SIG-M5 treated with dmso at 0.1 percent for 504 hours (cell line): ENCODE measurements at regions not wholly inside any gene's neighbourhood (a gene's known extent, or its start where the extent isn't known, plus 50 kb on each side); places are given as distances from the start of the nearest gene placed in this dataset.

Source experiments
- DNase-seq: peaks from one replicate; lab custom pipeline; 2025; ENCODE audit not compliant: unreplicated experiment; lab: John Stamatoyannopoulos, UW

DNA sequence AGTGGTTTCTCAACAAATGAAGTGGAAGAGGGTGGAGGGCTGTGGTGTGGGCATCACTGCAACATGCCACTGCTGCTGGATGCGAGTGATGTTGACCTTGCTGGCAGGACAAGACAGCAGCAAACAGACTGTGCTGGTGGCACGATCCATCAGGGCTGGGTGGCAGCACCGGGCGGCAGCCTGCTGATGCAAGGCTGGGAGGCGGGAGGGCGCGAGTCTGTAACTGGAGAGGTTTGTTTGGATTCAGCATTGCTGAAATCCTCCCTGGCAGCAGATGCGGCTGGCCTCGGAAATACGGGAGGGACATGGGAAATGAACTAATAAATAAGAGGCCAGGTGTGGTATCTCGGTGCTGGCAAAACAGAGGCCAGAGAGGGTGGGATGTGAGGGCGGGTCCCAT lies 224.2 kb downstream of the ENGASE start:
- no peak for DNase-seq

DNA sequence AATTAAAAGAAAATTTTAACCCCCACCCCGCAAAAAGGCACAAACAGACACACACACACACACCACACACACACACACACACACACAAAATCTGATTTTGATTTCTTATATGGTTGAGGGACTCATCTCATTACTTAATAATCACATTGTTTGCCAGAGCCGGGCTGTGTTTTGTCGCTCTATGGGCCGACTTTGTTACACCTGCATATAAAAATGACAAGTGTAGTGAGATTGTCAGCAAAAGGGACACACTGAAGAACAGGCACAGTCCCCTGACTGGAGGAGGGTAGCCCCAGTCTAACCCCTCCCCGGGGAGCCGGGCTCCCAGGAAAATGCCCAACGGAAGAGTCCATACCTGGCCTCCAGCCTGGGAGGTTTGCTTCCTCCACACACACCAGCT lies 221.6 kb downstream of the ENGASE start:
- DNase-seq = no peak

DNA sequence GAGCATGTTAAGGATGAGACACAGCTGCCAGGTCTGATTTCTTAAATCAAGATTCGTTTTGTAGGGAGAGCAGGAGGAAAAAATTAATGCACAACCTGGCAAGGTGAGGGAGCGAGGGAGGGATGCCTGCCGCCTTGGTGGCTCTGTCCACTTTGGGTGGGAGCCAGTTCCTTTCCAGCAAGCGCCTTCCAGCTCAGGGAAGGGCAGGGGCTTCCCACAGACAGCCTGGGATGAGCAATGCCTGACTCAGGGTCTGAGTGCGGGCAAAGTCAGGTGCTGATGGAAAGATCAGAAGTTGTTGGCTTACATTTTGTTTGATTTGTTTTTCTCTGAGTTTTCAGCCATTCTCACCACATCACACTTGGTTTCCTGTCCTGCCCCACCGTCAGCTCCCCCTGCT lies 220.7 kb downstream of the ENGASE start:
- DNase-seq = no peak

DNA sequence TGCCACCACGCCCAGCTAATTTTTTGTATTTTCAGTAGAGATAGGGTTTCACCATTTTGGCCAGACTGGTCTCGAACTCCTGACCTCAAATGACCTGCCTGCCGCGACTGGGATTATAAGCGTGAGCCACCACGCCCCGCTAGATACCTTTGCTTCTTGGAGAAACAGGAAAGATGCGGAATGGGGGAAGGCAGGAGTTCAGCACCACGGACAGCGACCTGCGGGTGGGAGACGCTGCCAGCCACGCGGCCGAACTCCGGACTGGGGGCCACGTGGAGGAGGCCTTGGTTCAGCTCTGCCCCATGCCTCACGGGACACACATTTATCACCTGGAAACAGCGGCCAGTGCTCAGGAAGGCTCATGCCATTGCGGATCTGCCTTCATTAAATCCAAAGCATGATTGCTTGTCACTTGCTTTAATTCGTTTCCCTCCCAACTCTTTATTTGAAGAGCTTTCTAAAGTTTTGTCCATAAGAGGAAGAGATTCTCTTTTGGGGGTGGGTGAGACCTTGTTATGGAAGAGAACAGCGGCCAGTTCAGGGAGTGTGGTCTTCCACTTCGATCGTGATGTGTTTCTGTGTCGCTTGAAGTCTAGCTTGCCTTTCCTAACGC lies 219.9 kb downstream of the ENGASE start:
- DNase-seq = no peak

DNA sequence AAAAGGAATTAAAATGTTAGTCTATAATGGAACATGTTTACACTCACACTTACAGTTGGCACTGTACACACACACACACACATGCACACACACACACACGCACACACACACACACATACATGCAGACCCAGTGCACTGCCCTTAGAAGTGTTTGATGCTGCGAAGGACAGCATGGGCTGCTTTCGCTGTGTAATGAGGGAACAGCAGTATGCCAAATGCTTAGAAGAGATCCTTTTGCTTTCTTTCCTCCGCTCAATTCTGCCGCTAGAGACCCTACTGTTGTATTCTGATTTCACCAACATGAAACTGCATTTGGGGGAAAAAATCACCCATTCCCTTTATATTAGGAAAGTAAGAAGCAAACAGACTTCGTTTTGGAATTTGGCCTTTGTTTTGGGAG lies 217.9 kb downstream of the ENGASE start:
- DNase-seq = no peak

DNA sequence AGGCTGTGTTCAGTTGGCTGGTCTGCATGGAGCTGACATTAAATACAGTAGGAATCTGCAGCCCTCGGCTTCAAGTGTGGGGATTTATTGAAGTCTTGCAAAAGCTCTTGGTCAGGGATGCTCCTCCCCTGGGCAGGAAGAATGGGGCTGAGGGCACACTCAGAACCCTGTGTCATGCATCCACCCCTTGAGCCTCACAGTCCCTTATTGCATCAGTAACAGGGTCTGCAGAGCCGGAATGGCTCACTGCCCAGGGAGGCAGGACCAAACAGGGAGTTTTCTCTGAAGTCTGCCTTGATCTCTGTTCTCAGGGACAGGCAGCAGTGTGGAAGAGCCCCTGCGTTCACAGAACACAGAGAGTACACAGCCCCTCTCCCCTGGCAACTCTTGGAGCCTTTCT lies 216.8 kb downstream of the ENGASE start:
- DNase-seq = no peak

DNA sequence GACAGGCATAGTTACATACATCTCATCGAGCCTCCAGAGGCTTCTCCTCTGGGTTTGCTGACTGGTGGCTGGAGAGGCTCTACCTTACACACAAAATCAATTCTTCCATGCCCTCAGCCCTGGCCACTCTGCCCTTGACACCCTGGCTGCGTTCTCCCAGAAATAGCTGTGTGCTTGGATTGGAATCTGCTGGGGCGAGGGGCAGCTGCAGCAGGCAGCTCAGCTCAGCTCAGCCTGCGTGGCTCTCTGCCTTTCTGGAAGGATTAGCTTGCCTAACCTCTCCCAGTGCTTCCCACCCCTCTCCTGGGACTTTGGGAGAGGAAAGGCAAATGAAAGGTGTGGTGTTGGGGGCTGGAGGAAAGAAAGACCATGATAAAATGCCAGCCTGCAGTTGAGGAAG lies 216.1 kb downstream of the ENGASE start:
- no peak for DNase-seq

DNA sequence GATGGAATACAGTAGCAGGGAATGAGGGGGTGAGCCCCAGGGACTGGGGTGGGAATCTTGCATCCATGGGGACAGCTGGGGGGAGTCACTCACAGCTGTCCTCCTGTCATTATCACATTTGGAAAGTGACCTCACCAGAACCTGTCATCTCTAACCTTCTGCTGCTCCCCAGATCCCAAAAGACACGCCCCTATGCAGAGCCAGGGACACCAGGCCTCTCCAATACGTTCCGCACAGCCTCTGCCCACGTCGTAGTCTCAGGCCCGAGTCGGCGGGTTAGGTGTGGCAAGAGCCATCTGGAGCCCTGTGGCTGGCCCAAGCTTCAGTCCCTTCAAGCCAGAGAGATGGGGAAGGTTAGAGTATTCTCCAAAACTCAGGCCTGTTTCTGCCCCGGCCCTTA lies 214.3 kb downstream of the ENGASE start:
- DNase-seq = no peak

DNA sequence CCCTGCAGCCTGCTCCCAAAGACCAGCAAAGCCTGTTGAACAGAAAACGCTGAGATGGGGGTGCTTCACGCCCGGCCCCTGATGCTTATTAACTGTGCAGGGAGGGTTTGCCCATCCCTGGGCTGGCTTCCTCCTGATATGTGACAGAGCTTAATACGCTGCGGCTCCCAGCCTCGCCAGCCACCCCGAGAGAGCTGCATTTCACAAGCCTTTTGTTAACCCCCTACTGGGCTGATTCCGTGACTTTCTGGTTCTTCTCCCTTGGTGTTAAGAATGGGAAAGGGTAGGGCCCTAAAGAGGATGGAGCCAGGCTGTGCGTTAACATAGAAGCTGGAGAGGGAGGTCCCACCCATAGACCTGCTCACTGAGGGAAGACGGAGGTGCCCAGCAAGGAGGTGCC lies 211.8 kb downstream of the ENGASE start:
- no peak for DNase-seq

DNA sequence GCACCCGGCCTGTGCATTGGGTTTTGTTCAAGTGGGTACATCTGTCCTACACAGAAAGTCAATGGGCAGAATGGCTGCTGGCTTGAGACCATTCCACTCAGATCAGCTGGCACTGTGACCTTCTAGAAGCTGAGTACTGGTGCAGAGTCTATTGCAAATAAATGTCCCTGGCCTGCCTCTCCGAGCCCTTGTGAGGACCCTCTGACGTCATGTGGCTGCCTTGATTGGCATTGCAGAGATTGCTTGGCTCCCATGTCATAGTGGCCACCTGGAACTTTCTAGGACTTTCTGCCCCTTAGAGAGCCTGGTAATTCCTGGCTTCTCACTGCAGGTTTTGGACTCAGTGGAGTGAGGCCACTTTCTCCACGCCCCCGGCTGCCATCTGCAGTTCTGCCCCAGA lies 211.3 kb downstream of the ENGASE start:
- DNase-seq = no peak

DNA sequence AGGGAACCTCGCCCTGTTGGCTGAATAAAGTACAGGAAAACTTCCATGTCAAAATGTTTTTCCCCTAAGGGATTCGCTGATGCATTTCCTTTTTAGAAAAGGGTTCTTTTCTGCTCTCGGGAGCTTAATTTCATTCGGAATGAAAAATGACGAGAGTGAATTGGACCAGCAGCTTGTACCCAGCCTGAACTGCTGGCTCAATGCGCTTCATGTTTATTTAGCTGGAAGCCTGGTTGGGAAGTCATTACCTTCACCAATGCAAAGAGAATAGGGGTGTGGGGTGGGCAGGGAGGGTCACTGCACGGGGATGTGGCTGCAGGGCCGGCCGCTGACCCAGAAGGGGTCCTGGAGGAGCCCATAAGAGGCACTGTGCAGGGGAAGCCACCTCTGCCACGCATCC lies 207.7 kb downstream of the ENGASE start:
- no peak for DNase-seq

DNA sequence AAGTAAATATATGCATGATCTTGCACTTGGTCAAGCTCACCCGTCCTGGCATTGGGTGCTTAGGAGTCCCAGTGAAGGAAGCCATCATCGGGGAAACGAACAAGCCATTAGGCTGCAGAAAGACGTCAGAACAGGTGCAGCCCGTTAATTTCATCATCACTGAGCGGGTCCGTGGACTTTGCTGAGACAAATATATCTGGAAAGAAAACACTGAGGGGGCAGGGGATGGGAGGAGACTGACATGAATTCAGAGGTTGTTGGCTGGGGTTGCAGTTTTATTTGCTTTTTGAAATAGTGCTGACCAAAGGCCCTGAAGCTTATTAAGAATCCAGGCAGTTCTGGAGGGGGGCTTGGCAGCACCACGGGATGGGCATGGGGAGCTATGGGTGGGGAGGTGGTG lies 207.2 kb downstream of the ENGASE start:
- no peak for DNase-seq

DNA sequence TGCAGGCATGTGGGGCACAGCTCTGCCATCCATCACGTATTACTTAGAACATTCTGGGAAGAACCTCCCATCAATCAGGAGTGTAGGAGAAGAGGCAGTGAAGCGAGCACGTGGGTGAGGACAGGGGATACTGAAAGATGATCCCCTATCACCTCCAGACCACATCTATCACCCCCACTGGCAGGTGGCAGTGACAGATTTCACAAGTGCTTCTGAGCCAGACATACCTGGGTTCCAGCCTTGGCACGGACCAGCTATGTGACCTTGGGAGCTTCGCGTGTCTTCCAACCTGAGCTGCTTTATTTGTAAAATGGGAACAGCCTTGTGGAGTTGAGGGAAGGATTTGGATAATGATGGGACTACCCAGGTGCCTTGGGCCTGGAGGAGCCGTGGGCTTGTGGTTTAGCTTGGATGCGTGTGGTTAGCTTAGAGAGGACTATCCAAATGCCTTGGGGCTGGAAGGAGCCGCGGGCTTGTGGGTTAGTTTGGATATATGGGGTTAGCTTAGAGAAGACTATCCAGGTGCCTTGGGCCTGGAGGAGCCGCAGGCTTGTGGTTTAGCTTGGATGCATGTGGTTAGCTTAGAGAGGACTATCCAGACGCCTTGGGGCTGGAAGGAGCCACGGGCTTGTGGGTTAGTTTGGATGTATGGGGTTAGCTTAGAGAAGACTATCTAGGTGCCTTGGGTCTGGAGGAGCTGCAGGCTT lies 206.4 kb downstream of the ENGASE start:
- no peak for DNase-seq

DNA sequence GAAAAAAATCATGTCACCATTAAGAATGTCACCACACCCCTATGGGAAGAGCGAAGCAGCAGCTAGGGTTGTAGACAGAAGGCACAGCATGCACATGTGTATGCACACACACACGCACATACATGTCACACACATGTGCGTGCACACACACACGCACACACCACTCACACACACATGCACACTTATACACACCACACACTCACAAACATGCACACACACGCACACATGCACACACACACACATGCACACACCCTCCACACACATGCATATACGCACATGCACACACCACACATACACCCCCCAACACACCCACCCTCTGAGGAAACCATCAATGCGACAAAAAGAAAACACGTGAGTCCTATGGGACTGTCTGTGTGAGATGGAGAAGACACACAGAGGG lies 205.4 kb downstream of the ENGASE start:
- DNase-seq = no peak

DNA sequence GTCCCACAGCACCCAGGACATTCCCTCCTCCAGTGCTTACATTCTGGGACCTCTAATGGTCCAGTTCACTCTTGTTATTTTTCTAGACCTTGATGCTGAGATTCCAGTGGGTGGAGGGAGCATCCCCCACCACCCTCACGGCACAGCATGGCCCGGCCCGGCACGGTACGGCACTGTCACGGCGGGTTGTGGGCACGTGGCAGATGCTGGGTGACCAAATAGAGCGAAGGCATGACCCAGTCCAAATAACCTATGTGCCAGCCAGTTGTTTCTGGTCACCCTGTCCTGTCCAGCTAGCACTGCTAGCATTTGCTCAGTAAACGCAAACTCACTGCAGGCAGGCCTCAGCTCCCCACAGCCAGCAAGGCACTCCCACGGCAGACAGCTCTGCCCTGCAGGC lies 204.7 kb downstream of the ENGASE start:
- DNase-seq = no peak

DNA sequence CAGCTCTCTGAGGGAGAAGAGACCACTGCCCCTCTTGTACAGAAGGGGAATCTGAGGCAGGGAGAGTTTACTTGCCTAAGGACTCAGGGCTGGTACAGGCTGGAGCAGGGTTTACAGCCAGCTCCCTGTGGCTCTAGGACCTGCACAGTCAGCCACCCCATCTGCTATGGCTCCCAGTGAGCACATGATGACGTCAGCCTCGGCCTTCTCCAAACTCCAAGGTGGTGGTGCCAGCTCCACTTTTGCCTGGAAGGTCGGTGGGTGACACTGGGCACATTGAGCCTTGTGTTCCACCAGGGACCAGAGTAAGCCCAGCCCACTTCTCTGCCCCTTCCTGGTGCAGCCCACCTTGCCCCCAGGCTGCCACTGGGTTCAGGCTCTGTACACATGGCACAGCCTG lies 202.2 kb downstream of the ENGASE start:
- DNase-seq = no peak

DNA sequence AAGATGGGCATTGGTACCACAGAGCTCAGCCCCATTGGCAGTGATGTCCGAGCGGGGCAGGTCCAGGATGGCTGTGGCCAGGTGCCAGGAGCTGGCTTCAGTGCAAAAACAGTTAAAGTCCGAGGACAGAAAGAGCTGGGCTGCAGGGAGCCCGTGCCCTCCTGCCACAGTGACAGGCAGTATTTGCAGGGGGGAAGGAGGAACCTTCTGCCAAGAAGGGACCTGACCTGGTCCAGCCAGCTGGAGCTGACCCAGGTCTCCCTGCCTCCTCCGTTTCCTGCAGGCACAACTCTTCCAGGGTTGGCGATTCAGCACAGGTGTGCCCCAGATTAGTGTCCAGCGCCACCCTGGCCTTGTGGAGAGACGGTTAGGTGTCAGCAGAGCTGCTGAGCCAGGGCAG lies 199.0 kb downstream of the ENGASE start:
- no peak for DNase-seq

DNA sequence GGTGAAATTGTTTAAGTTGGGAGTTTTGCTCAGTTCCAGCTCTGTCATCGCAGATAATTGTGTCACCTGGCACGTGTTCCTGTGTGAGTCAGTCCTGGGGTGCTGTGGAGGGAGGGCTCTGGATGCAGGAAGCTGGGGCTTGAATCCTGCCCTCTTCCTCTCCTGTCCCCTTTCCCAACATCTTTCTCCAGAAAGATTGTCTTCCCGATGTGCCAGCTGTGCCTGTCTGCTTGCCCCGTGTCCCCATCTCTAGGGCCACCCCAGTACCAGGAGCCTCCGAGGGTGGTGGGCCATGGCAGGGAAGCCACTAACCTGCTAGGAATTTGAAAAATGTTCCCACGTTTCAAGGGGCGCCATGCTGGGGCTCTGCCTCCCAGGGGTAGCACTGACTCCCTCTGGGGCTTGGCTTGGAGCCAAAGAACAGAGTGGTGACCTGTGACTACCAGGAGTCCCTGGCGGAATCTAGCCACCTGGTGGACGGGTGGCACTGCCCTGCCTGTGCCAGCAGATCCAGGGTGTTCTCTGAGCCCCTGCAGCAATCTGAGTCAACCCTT lies 198.1 kb downstream of the ENGASE start:
- no peak for DNase-seq

DNA sequence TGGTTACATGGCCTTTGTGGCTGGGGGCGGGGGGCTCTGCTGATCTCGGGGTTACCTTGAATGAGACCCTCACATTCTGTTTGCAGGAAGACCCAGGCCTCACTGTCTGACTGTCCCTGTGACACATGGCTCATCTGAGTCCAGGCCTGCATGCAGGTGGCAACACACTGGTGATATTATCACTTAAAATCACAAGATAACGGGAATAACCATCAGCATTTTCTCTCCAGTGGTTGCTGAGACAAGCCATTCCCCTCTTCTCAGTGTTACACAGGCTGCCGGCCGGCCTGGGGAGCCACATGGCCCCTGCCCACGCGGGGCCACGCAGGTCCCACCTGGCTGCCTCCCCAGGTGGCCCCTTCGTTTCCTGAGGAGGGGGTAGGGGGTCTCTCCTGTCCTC lies 197.6 kb downstream of the ENGASE start:
- no peak for DNase-seq

DNA sequence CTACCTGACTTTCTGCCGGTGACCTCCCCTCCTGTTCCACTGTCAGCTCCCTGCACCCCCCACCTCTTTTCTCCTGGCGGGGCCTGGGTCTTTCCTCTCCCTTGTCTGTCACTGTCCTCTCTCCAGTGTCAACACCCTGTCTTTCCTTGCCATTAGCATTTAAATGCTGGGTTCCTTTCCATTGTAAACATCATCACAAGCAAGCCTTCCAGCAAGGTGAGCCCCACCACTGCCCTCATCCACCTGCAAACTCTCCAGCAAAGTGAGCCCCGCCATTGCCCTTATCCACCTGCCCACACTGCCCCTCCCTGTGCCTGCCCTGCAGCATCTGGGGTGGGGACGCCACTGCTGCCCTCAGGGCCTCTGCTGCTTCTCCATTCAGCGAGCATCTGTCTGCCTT lies 195.0 kb downstream of the ENGASE start:
- DNase-seq = no peak

DNA sequence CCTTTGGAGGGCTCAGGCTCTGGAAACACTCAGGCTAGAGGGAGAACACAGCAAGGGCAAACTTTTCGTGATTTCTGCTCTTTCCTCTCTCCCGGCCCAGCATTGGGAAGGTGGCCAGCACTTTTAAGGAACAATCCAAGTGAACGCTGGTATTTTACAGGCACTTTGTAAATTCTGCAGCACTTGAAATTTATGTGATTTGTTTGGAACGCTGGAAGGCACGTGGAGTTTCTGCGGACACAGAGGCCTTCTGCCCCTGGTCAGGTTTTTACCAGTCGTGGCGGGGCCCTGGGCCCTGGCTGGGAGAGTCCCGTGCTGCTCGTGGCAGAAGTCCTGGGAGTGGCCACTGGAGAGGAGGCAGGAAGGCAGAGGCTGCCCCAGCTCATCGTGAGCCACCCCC lies 188.6 kb downstream of the ENGASE start:
- DNase-seq = no peak

DNA sequence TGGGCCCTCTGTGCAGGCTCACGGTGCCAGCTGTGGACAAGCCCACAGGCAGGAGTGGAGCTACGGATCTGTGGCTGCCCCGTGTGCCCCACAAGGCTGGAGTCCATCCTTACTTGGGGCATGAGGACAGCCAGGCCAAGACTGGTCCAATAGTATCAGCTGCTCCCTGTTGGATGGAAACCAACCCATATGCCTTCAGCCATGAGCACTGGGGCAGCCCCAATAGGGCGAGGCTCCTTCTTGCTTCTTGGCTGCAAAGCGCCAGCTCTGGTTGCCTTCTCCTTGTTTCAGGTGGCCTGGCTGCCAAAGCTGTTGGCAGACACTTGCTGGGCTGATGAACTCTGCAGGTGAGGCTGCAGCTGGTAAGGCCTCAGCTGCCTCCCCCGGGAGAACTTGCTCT lies 188.0 kb downstream of the ENGASE start:
- DNase-seq = no peak
